ENCODE measurements at regions not wholly inside any gene's neighbourhood (a gene's known extent, or its start where the extent isn't known, plus 50 kb on each side); places are given as distances from the start of the nearest gene placed in this dataset.

DNA sequence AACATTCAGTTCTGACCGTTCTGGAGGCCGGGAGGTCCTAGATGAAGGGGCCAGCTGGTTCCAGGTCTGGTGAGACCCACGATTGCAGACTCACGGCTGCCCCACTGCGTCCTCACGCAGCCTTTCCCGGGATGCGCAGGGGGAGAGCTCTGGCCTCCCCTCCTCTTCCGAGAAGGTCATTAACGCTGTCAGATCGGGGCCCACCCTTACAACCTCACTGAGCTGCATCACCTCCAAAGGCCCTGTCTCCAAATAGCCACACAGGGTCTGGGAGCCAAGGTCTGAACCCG lies 66.6 kb upstream of the PPP1R26 start:
- no peak for TF ChIP-seq CTCF (IDR thresholded peaks at IDR 0.05)
- TF ChIP-seq EZH2 (IDR thresholded peaks at IDR 0.05; ENCODE audit: borderline replicate concordance, insufficient read depth, low read depth, low read length, poor library complexity, severe bottlenecking): no peak
